ENCODE measurements at regions not wholly inside any gene's neighbourhood (a gene's known extent, or its start where the extent isn't known, plus 50 kb on each side); places are given as distances from the start of the nearest gene placed in this dataset.

DNA sequence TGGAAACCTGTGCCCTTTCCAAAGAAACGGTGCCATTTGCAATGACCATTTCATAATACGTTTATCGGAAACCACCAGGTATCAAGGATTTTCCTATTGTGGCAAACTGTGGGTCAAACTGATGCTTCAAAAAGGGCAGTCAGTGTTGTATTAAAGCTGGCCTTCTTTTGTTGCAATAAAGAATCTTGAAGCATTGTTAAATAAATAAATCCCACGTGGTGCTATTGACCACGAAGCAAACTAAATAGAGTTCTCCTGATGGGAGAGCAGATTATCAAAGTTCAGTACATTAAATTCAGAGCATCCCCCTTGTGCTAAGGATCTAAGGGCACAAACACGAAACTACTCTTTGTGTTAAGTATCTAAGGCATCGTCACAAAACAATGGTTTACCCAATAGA is 545.9 kb upstream of the MIR17HG start:
- 59 to 70% methylated on average over 7 of the region's 7 CpGs for WGBS, 2 donors
- Histone ChIP-seq H3K27me3 (no peaks in the 10 kb centered on the region), H3K4me1 (no peaks in the 10 kb centered on the region), H3K27ac (no peak overlapping the region), H3K4me3 (no peak overlapping the region), H3K9me3 (no peaks in the 10 kb centered on the region), H3K36me3 (no peaks in the 10 kb centered on the region)
- intact Hi-C loops (cut with DNase I), result no loop called here
- TF ChIP-seq, protein P1, sequence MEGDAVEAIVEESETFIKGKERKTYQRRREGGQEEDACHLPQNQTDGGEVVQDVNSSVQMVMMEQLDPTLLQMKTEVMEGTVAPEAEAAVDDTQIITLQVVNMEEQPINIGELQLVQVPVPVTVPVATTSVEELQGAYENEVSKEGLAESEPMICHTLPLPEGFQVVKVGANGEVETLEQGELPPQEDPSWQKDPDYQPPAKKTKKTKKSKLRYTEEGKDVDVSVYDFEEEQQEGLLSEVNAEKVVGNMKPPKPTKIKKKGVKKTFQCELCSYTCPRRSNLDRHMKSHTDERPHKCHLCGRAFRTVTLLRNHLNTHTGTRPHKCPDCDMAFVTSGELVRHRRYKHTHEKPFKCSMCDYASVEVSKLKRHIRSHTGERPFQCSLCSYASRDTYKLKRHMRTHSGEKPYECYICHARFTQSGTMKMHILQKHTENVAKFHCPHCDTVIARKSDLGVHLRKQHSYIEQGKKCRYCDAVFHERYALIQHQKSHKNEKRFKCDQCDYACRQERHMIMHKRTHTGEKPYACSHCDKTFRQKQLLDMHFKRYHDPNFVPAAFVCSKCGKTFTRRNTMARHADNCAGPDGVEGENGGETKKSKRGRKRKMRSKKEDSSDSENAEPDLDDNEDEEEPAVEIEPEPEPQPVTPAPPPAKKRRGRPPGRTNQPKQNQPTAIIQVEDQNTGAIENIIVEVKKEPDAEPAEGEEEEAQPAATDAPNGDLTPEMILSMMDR (IDR thresholded peaks at IDR 0.05), result no peak
- no peak for TF ChIP-seq POLR2A (IDR thresholded peaks at IDR 0.05)
- no peak for DNase-seq

DNA sequence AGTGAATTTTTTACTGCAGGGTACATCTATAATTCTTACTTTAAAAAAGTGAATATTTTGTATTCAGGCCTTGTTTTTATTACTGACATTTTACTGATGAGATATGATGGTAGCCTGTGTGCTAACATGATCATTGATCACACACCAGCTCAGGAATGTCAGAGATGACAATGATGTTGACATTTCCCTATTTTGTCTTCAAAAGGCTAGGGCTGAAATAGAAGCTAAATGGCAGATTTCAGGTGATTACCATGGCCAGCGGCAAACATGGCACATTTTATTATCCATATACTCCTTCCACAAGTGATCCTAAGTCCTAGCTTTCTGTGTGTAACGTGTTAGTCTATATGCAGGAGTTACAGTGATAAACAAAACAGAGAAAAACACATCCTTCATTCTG is 544.3 kb upstream of the MIR17HG start:
- Histone ChIP-seq H3K27ac (no peak overlapping the region), H3K4me3 (no peak overlapping the region), H3K9me3 (no peaks in the 10 kb centered on the region), H3K36me3 (no peaks in the 10 kb centered on the region), H3K4me1 (no peaks in the 10 kb centered on the region), H3K27me3 (no peaks in the 10 kb centered on the region)
- no peak for DNase-seq
- TF ChIP-seq, protein P1 (IDR thresholded peaks at IDR 0.05), result no peak
- no peak for TF ChIP-seq POLR2A (IDR thresholded peaks at IDR 0.05)
- intact Hi-C loops (cut with DNase I), result no loop called here
- 48 to 73% methylated on average over 2 of the region's 2 CpGs for WGBS, 2 donors

DNA sequence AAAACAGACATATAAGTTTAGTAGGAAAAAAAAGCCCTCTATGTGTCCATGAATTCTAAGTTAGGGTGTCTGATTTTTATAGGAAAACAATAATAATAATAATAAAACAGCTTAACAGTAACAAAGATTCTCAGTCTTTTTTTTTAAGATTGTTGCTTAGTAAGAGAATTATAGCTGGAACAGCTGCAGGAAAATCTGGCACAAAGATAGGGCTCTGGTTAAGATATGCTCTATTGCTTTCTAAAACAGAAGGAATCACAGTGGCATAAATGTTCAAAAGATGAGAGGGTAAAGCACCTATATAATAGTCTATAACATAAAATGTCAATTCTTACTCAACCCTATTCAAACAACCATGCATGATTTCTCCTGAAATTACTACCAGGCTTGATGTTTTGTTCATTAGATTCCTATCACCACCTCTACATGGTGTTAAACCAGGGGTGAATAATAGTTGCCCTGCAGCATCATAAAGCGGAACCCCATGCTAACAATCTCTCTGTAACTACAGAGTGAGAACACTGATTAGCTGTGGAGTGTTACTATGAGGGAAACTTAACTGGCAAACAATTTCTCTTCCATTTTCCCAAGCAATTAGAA is 541.4 kb upstream of the MIR17HG start:
- Histone ChIP-seq H3K27ac (no peak overlapping the region), H3K9me3 (no peaks in the 10 kb centered on the region), H3K36me3 (no peaks in the 10 kb centered on the region), H3K4me3 (no peak overlapping the region), H3K4me1 (no peaks in the 10 kb centered on the region), H3K27me3 (no peaks in the 10 kb centered on the region)
- no peak for DNase-seq
- TF ChIP-seq, protein P1 (IDR thresholded peaks at IDR 0.05), result no peak
- no peak for TF ChIP-seq POLR2A (IDR thresholded peaks at IDR 0.05)
- intact Hi-C loops (cut with DNase I), result no loop called here
- 54 to 78% methylated on average over 1 of the region's 1 CpG for WGBS, 2 donors

DNA sequence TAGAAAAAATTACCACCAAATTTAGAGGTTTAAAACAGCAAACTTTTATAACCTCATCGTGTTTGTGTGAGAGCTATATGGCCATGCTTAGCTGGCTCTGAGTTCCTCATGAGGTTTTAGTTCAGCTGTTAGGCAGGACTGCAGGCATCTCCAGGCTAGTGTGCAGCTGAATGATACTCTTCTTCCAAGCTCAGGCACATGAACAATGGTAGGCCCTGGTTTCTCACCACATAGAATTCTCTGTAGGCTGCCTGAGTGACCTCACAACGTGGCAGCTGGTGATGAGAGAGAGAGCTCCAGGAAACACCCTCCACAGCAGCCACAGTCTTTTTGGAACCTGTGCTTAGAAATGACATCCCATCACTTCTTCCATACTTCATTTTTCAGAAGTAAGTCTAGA is 540.6 kb upstream of the MIR17HG start:
- Histone ChIP-seq H3K4me1 (no peaks in the 10 kb centered on the region), H3K27ac (no peak overlapping the region), H3K4me3 (no peak overlapping the region), H3K9me3 (no peaks in the 10 kb centered on the region), H3K27me3 (no peaks in the 10 kb centered on the region), H3K36me3 (no peaks in the 10 kb centered on the region)
- no peak for TF ChIP-seq POLR2A (IDR thresholded peaks at IDR 0.05)
- TF ChIP-seq, protein P1 (IDR thresholded peaks at IDR 0.05), result no peak
- intact Hi-C loops (cut with DNase I), result no loop called here
- DNase-seq, result no peak
- WGBS, 2 donors, result 55 to 67% methylated on average over 1 to 2 of the region's 2 CpGs

DNA sequence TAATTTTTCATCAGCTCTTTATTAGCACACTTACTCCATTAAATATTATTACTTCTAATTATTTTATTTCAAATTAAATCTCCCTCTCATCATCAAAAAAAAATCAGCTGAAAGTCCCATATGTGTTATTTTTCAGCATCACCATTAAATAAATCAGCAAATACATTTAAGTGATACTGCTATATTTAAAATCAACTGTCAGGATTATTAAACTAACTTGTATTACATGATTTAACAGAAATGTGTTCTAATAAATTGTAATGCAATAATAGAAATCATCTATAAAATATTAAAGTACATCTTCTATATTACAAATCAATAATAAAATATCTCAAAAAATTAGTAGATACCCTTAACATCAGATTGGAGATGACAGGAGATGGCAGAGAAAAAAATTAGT is 538.6 kb upstream of the MIR17HG start:
- Histone ChIP-seq H3K27me3 (no peaks in the 10 kb centered on the region), H3K4me1 (no peaks in the 10 kb centered on the region), H3K27ac (no peak overlapping the region), H3K36me3 (no peaks in the 10 kb centered on the region), H3K4me3 (no peak overlapping the region), H3K9me3 (no peaks in the 10 kb centered on the region)
- no peak for DNase-seq
- TF ChIP-seq, protein P1 (IDR thresholded peaks at IDR 0.05), result no peak
- TF ChIP-seq POLR2A (IDR thresholded peaks at IDR 0.05), result no peak
- intact Hi-C loops (cut with DNase I), result no loop called here

All from esophagus squamous epithelium (tissue), 5 donors.